Hematopoietic multipotent progenitor cell treated with erythropoietin and hydrocortisone succinate and interleukin-3 and kit ligand, for 6 days (in vitro differentiated cells): ENCODE measurements at regions not wholly inside any gene's neighbourhood (a gene's known extent, or its start where the extent isn't known, plus 50 kb on each side); places are given as distances from the start of the nearest gene placed in this dataset.

Source experiments
- DNase-seq: peaks from one replicate; pipeline ENCODE4 v3.0.0-alpha.2; 2015

GRCh38 chr12:124227951-124228711 is 66.8 kb upstream of the RFLNA start:
- DNase-seq, result no peak

DNA sequence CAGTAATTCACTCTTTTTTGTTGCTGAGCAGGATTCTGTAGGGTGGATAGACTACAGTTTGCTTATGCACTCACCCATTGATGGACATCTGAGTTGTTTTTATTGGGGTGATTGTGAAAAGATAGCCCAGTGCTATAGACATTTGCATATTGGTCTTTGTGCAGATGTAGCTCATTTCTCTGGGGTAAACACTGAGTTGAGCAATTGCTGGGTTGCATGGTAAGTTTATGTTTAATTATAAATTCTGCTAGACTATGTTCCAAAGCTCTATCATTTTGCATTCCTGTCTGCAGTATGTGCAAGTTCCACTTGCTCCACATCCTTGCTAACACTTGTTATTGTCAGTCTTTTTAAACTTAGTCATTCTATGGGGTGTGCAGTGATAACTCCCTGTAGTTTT is 65.4 kb upstream of the RFLNA start:
- DNase-seq, result no peak

GRCh38 chr12:124230117-124230757 is 64.7 kb upstream of the RFLNA start:
- no peak for DNase-seq

DNA sequence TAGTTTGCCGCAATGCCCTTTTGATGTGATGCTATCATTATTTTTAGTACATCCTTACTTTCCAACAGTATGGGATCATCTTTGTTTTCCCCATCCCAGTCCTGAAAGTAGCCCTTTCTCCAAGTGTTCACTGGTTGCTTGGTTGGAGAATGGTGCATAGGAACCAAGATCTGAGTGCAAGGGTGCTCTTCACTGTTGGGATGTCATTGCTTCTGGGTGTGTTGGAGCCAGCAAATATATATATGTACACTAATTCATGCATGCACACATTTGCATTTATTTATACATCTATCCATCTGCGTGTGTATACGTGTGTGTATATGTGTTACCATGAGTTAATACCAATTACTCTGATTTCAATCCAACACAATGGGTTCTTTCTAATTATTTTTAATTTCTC is 64.1 kb upstream of the RFLNA start:
- no peak for DNase-seq

- DNase-seq, result no peak
Observed at GRCh38 chr12:124231980-124232653, 62.8 kb upstream of the RFLNA start.

GRCh38 chr12:124232654-124232987 is 62.3 kb upstream of the RFLNA start:
- no peak for DNase-seq

- DNase-seq, result no peak
Observed at GRCh38 chr12:124233041-124233796, 61.7 kb upstream of the RFLNA start.

- DNase-seq, result no peak
Observed at GRCh38 chr12:124233846-124234640, 60.9 kb upstream of the RFLNA start.

DNA sequence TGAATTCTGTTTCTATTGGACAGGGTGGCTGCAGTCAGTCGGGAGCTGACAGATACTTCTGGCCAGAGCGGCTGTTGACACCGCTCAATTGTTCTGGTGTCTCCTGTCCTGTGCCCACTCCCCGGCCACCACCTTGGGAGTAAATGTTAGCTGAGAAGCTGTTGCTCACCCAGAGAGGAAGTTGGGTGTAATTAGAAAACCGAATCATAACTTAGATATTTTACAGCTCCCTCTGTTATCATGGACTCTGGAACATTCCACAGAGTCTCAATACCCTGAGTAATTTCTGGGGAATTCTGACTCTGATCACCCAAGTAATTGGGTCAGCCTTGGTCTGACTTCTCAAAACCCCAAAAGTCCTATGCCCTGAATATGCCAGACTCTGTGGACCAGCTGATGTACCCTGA is 58.3 kb upstream of the RFLNA start:
- no peak for DNase-seq

DNA sequence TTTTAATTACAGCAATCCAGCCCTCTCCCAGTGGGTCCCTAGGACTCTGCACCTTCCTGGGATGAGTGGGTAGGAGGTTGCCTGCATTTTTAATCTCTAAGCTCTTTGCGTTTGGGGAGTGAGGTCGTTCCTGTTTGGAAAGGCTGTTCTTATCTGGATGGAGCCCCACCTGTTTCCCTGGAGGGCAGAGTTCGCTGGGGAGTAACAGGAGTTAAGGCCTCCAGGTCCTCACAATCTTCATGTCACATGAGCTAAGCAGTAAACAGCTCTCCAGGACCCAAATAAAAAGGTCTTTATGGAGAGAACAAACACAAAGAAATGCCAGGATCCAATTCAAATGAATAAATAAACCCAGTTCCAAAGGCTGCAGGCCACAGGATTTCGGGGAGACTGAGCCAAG is 56.0 kb upstream of the RFLNA start:
- no peak for DNase-seq

DNA sequence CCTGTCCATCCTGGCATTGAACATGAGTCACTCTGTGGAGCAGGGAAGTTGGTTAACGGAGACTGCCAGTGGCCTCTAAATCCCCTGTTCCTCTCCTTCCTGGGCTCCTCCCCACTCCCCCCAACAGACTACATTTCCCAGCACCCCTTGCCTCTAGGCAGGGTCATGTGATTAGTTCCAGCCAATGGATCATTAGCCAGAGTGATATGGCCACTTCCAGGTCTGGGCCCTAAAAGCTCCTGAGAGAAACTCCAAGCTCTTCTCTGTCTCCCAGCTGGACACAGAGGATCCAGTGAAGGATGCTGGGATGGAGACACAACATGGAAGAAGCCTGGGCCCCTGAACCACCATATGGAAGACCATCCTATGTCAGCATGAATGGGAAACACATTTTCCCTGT is 54.4 kb upstream of the RFLNA start:
- DNase-seq, result peak; percentile 59

DNA sequence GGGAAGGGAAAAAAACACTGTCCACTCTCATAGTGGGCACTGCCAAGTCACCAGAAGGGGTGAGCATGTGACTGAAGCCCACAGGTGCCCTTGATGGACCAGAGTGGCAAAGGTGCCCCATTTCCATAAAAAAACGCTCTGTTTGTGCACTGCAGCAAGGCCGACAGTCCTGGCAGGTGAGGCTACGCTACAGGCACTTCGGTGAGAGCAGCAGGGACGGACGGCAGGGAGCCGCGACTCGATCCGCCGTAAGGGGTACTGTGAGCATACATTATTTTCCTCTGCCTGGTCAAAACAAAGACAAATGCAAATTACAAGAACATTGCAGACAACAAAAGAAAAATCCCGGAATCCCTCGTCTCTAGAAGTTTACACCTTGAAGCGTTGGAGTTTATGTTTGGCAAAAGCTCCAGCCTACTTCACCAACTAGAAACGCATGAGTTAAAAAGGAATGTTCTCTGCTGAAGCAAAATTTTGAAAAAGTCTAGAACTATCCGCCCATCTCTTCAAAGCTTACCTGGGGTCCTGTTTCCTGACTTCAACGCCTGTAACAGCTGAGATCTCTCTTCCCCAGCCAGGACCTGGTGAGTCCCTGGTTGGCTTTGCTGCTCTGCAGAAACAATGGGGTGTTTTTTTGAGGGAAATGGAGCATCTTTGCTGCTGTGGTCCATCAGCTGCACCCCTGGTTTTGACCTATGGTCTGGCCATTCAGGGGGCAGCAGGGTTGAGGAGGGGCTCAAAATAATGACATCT is 52.9 kb upstream of the RFLNA start:
- DNase-seq, result no peak

DNA sequence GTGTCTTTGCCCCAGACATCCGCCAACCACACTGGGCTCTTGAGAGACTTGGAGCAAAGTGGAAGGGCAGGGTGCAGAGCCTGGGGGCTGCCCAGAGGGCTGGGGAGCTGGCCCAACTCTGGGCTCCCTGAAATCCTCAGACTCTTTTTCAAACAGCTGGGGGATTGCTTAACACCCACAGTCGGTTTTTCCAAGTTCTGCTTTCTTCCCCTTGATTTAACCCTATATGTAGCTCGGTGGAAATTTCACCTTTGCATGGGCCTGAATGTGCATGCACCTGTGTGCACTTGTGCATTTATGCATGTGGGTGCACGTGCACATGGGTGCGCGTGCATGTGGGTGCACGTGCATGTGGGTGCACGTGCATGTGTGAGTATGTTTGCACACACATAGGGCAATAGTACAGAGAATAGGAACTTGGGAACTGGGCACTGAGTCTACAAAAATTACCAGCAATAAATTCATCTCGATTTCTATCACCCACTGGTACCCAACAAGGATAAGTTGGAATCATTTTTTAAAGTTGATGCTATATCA is 52.3 kb upstream of the RFLNA start:
- peak; percentile 36 for DNase-seq

DNA sequence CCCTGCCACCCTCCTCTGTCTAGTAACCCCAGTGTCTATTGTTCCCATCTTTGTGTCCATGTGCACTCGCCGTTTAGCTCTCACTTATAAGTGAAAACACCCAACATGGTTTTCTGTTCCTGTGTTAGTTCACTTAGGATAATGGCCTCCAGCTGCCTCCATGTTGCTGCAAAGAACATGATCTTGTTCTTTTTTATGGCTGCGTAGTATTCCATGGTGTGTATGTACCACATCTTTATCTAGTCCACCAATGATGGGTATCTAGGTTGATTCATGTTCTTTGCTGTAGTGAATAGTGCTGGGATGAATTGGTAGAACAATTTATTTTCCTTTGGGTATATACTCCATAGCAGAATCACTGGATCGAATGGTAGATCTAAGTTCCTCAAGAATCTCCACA is 51.0 kb upstream of the RFLNA start:
- no peak for DNase-seq
